ENCODE measurements at regions not wholly inside any gene's neighbourhood (a gene's known extent, or its start where the extent isn't known, plus 50 kb on each side); places are given as distances from the start of the nearest gene placed in this dataset.

- Histone ChIP-seq H2AFZ (ENCODE audit: low read depth, low read length) (no peak overlapping the region), H3K36me3 (ENCODE audit: control insufficient read depth in 2 of 2, extremely low read depth in 1 of 2, insufficient read depth in 2 of 2, low read length in 2 of 2) (no peaks in the 10 kb centered on the region), H3K79me2 (ENCODE audit: control insufficient read depth, insufficient read depth, low read length) (no peaks in the 10 kb centered on the region), H3K27me3 (ENCODE audit: control insufficient read depth in 2 of 2, insufficient read depth in 2 of 2, low read length in 2 of 2) (no peaks in the 10 kb centered on the region), H3K9me1 (replicated peaks; ENCODE audit: control insufficient read depth, extremely low read depth, insufficient read depth, low read length) (no peaks in the 10 kb centered on the region), H3K27ac (ENCODE audit: insufficient read depth, low read depth, low read length) (no peak overlapping the region), H3K9me3 (replicated peaks; ENCODE audit: control insufficient read depth, insufficient read depth, low read length) (no peaks in the 10 kb centered on the region), H3K4me3 (replicated peaks in 1 of 3; ENCODE audit: insufficient read depth in 1 of 3, low read depth in 1 of 3, low read length in 3 of 3) (no peak overlapping the region), H3K4me1 (ENCODE audit: control insufficient read depth, extremely low read depth, insufficient read depth, low read length) (no peaks in the 10 kb centered on the region), H3K4me2 (ENCODE audit: insufficient read depth, low read length) (no peak overlapping the region), H3K9ac (replicated peaks; ENCODE audit: extremely low read depth, insufficient read depth, low read length) (no peak overlapping the region), H4K20me1 (replicated peaks; ENCODE audit: control insufficient read depth, extremely low read depth, insufficient read depth, low read length) (no peaks in the 10 kb centered on the region)
- POLR2A ChIA-PET, result no interaction called here
- FAIRE-seq (no peak), DNase-seq (ENCODE audit: low read depth, low spot score) (no peak)
- dilution Hi-C loops (cut with MboI; ENCODE audit: extremely low pct_ligation_motif_present, low sequenced_read_pairs), result no loop called here
- TF ChIP-seq POLR2AphosphoS5 (IDR thresholded peaks at IDR 0.05; ENCODE audit: insufficient read depth, low read depth, low read length) (no peak), JUN (IDR thresholded peaks at IDR 0.05; ENCODE audit: borderline replicate concordance, insufficient read depth, insufficient read length, low read depth) (no peak), MAX (IDR thresholded peaks at IDR 0.05; ENCODE audit: insufficient read depth, insufficient read length) (no peak), POLR2A (IDR thresholded peaks at IDR 0.05; ENCODE audit: low read depth, low read length) (no peak), CTCF (IDR thresholded peaks at IDR 0.05; ENCODE audit: extremely low read depth in 1 of 2, insufficient read depth in 1 of 2, low read depth in 1 of 2, low read length in 2 of 2) (no peak), MYC (IDR thresholded peaks at IDR 0.05; ENCODE audit: low read depth, low read length) (no peak), GATA2 (IDR thresholded peaks at IDR 0.05; ENCODE audit: insufficient read depth, insufficient read length, low read depth, low read length) (no peak), EZH2 (IDR thresholded peaks at IDR 0.05; ENCODE audit: borderline replicate concordance, low read depth, low read length, severe bottlenecking) (no peak), FOS (IDR thresholded peaks at IDR 0.05; ENCODE audit: borderline replicate concordance, insufficient read depth, low read length) (no peak)
- intact Hi-C loops (cut with micrococcal nuclease), result no loop called here
- no TSS peak for BruUV-seq (replicated peaks)
- CTCF ChIA-PET, result no interaction called here
Observed at GRCh38 chr9:129513856-129514496, 106.9 kb downstream of the C9orf50 start.

Measured in endothelial cell of umbilical vein (primary cell).